ENCODE measurements at regions not wholly inside any gene's neighbourhood (a gene's known extent, or its start where the extent isn't known, plus 50 kb on each side); places are given as distances from the start of the nearest gene placed in this dataset.

GRCh38 chr5:126208691-126209090 is 214.5 kb upstream of the GRAMD2B start:
- no peak for DNase-seq (ENCODE audit: low spot score)

GRCh38 chr5:126210955-126211354 is 212.3 kb upstream of the GRAMD2B start:
- DNase-seq (ENCODE audit: low spot score): no peak

GRCh38 chr5:126219616-126220015 is 203.6 kb upstream of the GRAMD2B start:
- no peak for DNase-seq (ENCODE audit: low spot score)

GRCh38 chr5:126220725-126221124 is 202.5 kb upstream of the GRAMD2B start:
- no peak for DNase-seq (ENCODE audit: low spot score)

GRCh38 chr5:126228934-126229333 is 194.3 kb upstream of the GRAMD2B start:
- DNase-seq (ENCODE audit: low spot score): no peak

- no peak for DNase-seq (ENCODE audit: low spot score)
Measured at GRCh38 chr5:126233256-126233655, 190.0 kb upstream of the GRAMD2B start.

GRCh38 chr5:126234563-126235195 is 188.5 kb upstream of the GRAMD2B start:
- no peak for DNase-seq (ENCODE audit: low spot score)

- no peak for DNase-seq (ENCODE audit: low spot score)
Measured at GRCh38 chr5:126235628-126236027, 187.6 kb upstream of the GRAMD2B start.

GRCh38 chr5:126236994-126237393 is 186.2 kb upstream of the GRAMD2B start:
- no peak for DNase-seq (ENCODE audit: low spot score)

GRCh38 chr5:126248611-126249010 is 174.6 kb upstream of the GRAMD2B start:
- no peak for DNase-seq (ENCODE audit: low spot score)

- DNase-seq (ENCODE audit: low spot score): no peak
Measured at GRCh38 chr5:126251024-126251423, 172.2 kb upstream of the GRAMD2B start.

- DNase-seq (ENCODE audit: low spot score): no peak
Measured at GRCh38 chr5:126253406-126253805, 169.8 kb upstream of the GRAMD2B start.

- no peak for DNase-seq (ENCODE audit: low spot score)
Measured at GRCh38 chr5:126263591-126264184, 159.5 kb upstream of the GRAMD2B start.

- DNase-seq (ENCODE audit: low spot score): no peak
Measured at GRCh38 chr5:126265917-126266316, 157.3 kb upstream of the GRAMD2B start.

GRCh38 chr5:126267438-126267837 is 155.8 kb upstream of the GRAMD2B start:
- no peak for DNase-seq (ENCODE audit: low spot score)

GRCh38 chr5:126268697-126269315 is 154.4 kb upstream of the GRAMD2B start:
- no peak for DNase-seq (ENCODE audit: low spot score)

GRCh38 chr5:126269511-126269910 is 153.7 kb upstream of the GRAMD2B start:
- no peak for DNase-seq (ENCODE audit: low spot score)

GRCh38 chr5:126271141-126271540 is 152.1 kb upstream of the GRAMD2B start:
- no peak for DNase-seq (ENCODE audit: low spot score)

- DNase-seq (ENCODE audit: low spot score): no peak
Measured at GRCh38 chr5:126274076-126274762, 149.0 kb upstream of the GRAMD2B start.

GRCh38 chr5:126274763-126275125 is 148.5 kb upstream of the GRAMD2B start:
- DNase-seq (ENCODE audit: low spot score): no peak

- no peak for DNase-seq (ENCODE audit: low spot score)
Measured at GRCh38 chr5:126277762-126278161, 145.4 kb upstream of the GRAMD2B start.

GRCh38 chr5:126280343-126280742 is 142.9 kb upstream of the GRAMD2B start:
- no peak for DNase-seq (ENCODE audit: low spot score)

- DNase-seq (ENCODE audit: low spot score): no peak
Measured at GRCh38 chr5:126280846-126281245, 142.4 kb upstream of the GRAMD2B start.
